HCT116 (cell line): ENCODE measurements at regions not wholly inside any gene's neighbourhood (a gene's known extent, or its start where the extent isn't known, plus 50 kb on each side); places are given as distances from the start of the nearest gene placed in this dataset.

Experiments used
- ATAC-seq: fragments of 200-7000 bp; cut with Tn5 transposase; 2 replicates; pipeline ENCODE4 v1.9.1; 2020; ENCODE audit warnings: mild to moderate bottlenecking, moderate library complexity
- BruUV-seq: library from RNA; stranded (reverse); fragments of 400-500 nt; replicated peaks from 2 replicates; lab custom pipeline; 2021; lab: Mats Ljungman, UMichigan
- CTCF ChIA-PET: fragments of 300-600 bp; sonication (Branson Sonifier 250); formaldehyde crosslinking; loops from one replicate; lab custom pipeline; 2021; ENCODE audit warnings: antibody characterized with exemption; lab: Charles Lee
- POLR2A ChIA-PET: fragments of 300-600, 350-600 bp; sonication (Branson Sonifier 250); formaldehyde crosslinking; loops from one replicate; lab custom pipeline; 2021; ENCODE audit warnings: antibody characterized with exemption; lab: Charles Lee
- RAD21 ChIA-PET, 2 experiments: fragments of 300-600 bp; sonication (Branson Sonifier 250); formaldehyde crosslinking; loops; one replicate each; lab custom pipeline; 2023; ENCODE audit warnings: low total read pairs in 2 of 2; ENCODE audit not compliant: uncharacterized antibody in 2 of 2, unreplicated experiment in 2 of 2, low non-redundant PET in 1 of 2; lab: Charles Lee
- DNase-seq: peaks from one replicate; pipeline ENCODE4 v3.0.0-alpha.2; 2010; ENCODE audit warnings: low read depth, low spot score
- H2AFZ ChIP-seq: fragments of 200-600 bp; shearing (Covaris generic), sonication (generic); 2 replicates; pipeline ENCODE4 v1.6.1; 2017; ENCODE audit warnings: low read depth, mixed run types, mixed read lengths, antibody characterized with exemption, low read length; ENCODE audit not compliant: poor library complexity, severe bottlenecking
- H3K27ac ChIP-seq: 2 replicates; pipeline ENCODE4 v1.5.1; 2012; ENCODE audit warnings: low read depth, low read length
- H3K27me3 ChIP-seq: fragments of 200-600 bp; sonication (generic); 2 replicates; pipeline ENCODE4 v1.6.1; 2016; ENCODE audit warnings: mixed run types, low read length, mixed read lengths; ENCODE audit not compliant: insufficient read depth
- H3K36me3 ChIP-seq, 2 experiments: fragments of 200-500 bp in 1 of 2; fragments of 200-600 bp in 1 of 2; sonication (Bioruptor generic) in 1 of 2; sonication (generic) in 1 of 2; 2 replicates each; pipeline versions ENCODE4 v1.5.1 to v1.6.1; 2014 to 2016; ENCODE audit warnings: low read length in 2 of 2, inconsistent platforms in 1 of 2, mixed read lengths in 1 of 2, mixed run types in 1 of 2; ENCODE audit not compliant: insufficient read depth in 2 of 2, control insufficient read depth in 1 of 2
- H3K4me1 ChIP-seq, 2 experiments: fragments of 200-600 bp in 1 of 2; sonication (generic) in 1 of 2; 2 replicates each; pipeline versions ENCODE4 v1.5.1 to v1.6.1; 2012 to 2017; ENCODE audit warnings: low read length in 2 of 2, inconsistent platforms in 1 of 2, mild to moderate bottlenecking in 1 of 2, mixed read lengths in 1 of 2, mixed run types in 1 of 2, moderate library complexity in 1 of 2; ENCODE audit not compliant: insufficient read depth in 2 of 2, control insufficient read depth in 1 of 2
- H3K4me2 ChIP-seq: fragments of 200-600 bp; sonication (generic); 2 replicates; pipeline ENCODE4 v1.6.1; 2017; ENCODE audit warnings: mixed run types, low read length, mixed read lengths
- H3K4me3 ChIP-seq, 2 experiments: fragments of 200-600 bp in 1 of 2; sonication (generic) in 1 of 2; replicated peaks in 1 of 2; 2 replicates each; pipeline ENCODE4 v1.5.1; 2011 to 2016; ENCODE audit warnings: low read length in 2 of 2, control low read depth in 1 of 2, low read depth in 1 of 2, mild to moderate bottlenecking in 1 of 2, mixed read lengths in 1 of 2, mixed run types in 1 of 2
- H3K79me2 ChIP-seq: fragments of 200-600 bp; sonication (generic); 2 replicates; pipeline ENCODE4 v1.6.1; 2017; ENCODE audit warnings: mild to moderate bottlenecking, mixed run types, low read length, moderate library complexity, mixed read lengths; ENCODE audit not compliant: insufficient read depth
- H3K9ac ChIP-seq: fragments of 200-600 bp; sonication (generic); 2 replicates; pipeline ENCODE4 v1.6.1; 2016; ENCODE audit warnings: low read length, mixed read lengths
- H3K9me2 ChIP-seq: fragments of 200-600 bp; sonication (generic), shearing (Covaris generic); 2 replicates; pipeline ENCODE4 v1.6.1; 2017; ENCODE audit warnings: mixed run types, mild to moderate bottlenecking, moderate library complexity; ENCODE audit not compliant: insufficient read depth
- H3K9me3 ChIP-seq, 2 experiments: fragments of 200-500 bp in 1 of 2; fragments of 200-600 bp in 1 of 2; sonication (Bioruptor generic) in 1 of 2; sonication (generic) in 1 of 2; 2 replicates each; pipeline ENCODE4 v1.6.1; 2014 to 2017; ENCODE audit warnings: low read length in 2 of 2, mixed read lengths in 2 of 2, inconsistent platforms in 1 of 2, low read depth in 1 of 2, mild to moderate bottlenecking in 1 of 2, mixed run types in 1 of 2, moderate library complexity in 1 of 2; ENCODE audit not compliant: control insufficient read depth in 1 of 2, insufficient read depth in 1 of 2
- H4K20me1 ChIP-seq: fragments of 200-600 bp; sonication (generic), shearing (Covaris generic); 2 replicates; pipeline ENCODE4 v1.6.1; 2017; ENCODE audit warnings: mixed run types, mild to moderate bottlenecking, moderate library complexity; ENCODE audit not compliant: insufficient read depth
- CBX3 ChIP-seq: IDR thresholded peaks from 2 replicates; pipeline ENCODE4 v1.6.1; 2012; ENCODE audit warnings: low read depth
- CTCF ChIP-seq, 3 experiments: fragments of 200-600 bp in 1 of 3; sonication (generic) in 1 of 3; IDR thresholded peaks in 2 of 3; conservative IDR thresholded peaks in 1 of 3; 2 replicates each; pipeline ENCODE4 v1.5.1; 2012 to 2017; ENCODE audit warnings: low read depth in 2 of 3, low read length in 2 of 3, antibody characterized with exemption in 1 of 3, borderline replicate concordance in 1 of 3, control low read depth in 1 of 3, mild to moderate bottlenecking in 1 of 3, mixed read lengths in 1 of 3, mixed run types in 1 of 3, moderate library complexity in 1 of 3; ENCODE audit not compliant: insufficient read depth in 1 of 3
- EGR1 ChIP-seq: IDR thresholded peaks from 2 replicates; pipeline ENCODE4 v1.6.1; 2012; ENCODE audit warnings: low read depth
- ELF1 ChIP-seq: IDR thresholded peaks from 2 replicates; pipeline ENCODE4 v1.6.1; 2012; ENCODE audit warnings: low read depth, borderline replicate concordance
- EZH2 ChIP-seq: fragments of 200-600 bp; sonication (generic); IDR thresholded peaks from 2 replicates; pipeline ENCODE4 v1.6.1; 2017; ENCODE audit warnings: antibody characterized with exemption, mixed run types
- EZH2phosphoT487 ChIP-seq: fragments of 200-600 bp; IDR thresholded peaks from 2 replicates; pipeline ENCODE4 v1.6.1; 2018; ENCODE audit warnings: antibody characterized with exemption, borderline replicate concordance
- MAX ChIP-seq: IDR thresholded peaks from 2 replicates; pipeline ENCODE4 v1.6.1; 2012
- POLR2A ChIP-seq: IDR thresholded peaks from 2 replicates; pipeline ENCODE4 v1.7.0; 2011; ENCODE audit warnings: borderline replicate concordance; ENCODE audit not compliant: insufficient read depth, insufficient read length; ENCODE audit errors: extremely low read depth
- POLR2AphosphoS5 ChIP-seq: IDR thresholded peaks from 2 replicates; pipeline ENCODE4 v1.6.1; 2011; ENCODE audit warnings: mild to moderate bottlenecking, low read depth, low read length, moderate library complexity
- RAD21 ChIP-seq: IDR thresholded peaks from 2 replicates; pipeline ENCODE4 v1.6.1; 2012; ENCODE audit warnings: low read depth, mild to moderate bottlenecking
- SIN3A ChIP-seq: IDR thresholded peaks from 2 replicates; pipeline ENCODE4 v1.6.1; 2012; ENCODE audit warnings: low read depth
- SP1 ChIP-seq: IDR thresholded peaks from 2 replicates; pipeline ENCODE4 v1.6.1; 2012; ENCODE audit warnings: low read depth
- SRF ChIP-seq: IDR thresholded peaks from 2 replicates; pipeline ENCODE4 v1.6.1; 2012; ENCODE audit warnings: low read depth
- TCF7L2 ChIP-seq: IDR thresholded peaks from 2 replicates; pipeline ENCODE4 v1.7.0; 2011; ENCODE audit warnings: borderline replicate concordance, inconsistent platforms; ENCODE audit not compliant: insufficient read depth, insufficient read length; ENCODE audit errors: extremely low read depth
- YY1 ChIP-seq: IDR thresholded peaks from 2 replicates; pipeline ENCODE4 v1.6.1; 2011; ENCODE audit warnings: low read length, low read depth, moderate library complexity, mild to moderate bottlenecking; ENCODE audit not compliant: insufficient replicate concordance; ENCODE audit errors: extremely low read depth
- ZFX ChIP-seq: fragments of 450-650 bp; IDR thresholded peaks from 2 replicates; pipeline ENCODE4 v1.6.1; 2017
- ZNF274 ChIP-seq: fragments of 200-500 bp; sonication (Bioruptor generic); IDR thresholded peaks from 2 replicates; pipeline ENCODE4 v1.6.1; 2014; ENCODE audit warnings: mild to moderate bottlenecking, low read depth, low read length, inconsistent platforms
- intact Hi-C: fragments of 100-400 bp; cut with micrococcal nuclease; formaldehyde crosslinking; loops from 2 replicates; pipeline ENCODE4 v1.10.0; 2022

- Histone ChIP-seq H3K4me1 (peaks cover 5 to 8% of the 10 kb centered on the region in 2 experiments; a peak in 2 of 4 replicates), H3K4me2 (no peak overlapping the region), H3K27ac (no peak overlapping the region), H3K27me3 (no peaks in the 10 kb centered on the region), H3K9me3 (no peaks in the 10 kb centered on the region), H3K9me2 (no peaks in the 10 kb centered on the region), H2AFZ (no peak overlapping the region), H3K79me2 (no peaks in the 10 kb centered on the region), H4K20me1 (no peaks in the 10 kb centered on the region), H3K9ac (no peak overlapping the region), H3K36me3 (no peaks in the 10 kb centered on the region), H3K4me3 (no peak overlapping the region)
- no TSS peak for BruUV-seq
- DNase-seq = no peak
- POLR2A ChIA-PET = no interaction called here
- intact Hi-C loops = no loop called here
- TF ChIP-seq ELF1 (no peak), EZH2 (no peak), POLR2A (no peak), RAD21 (no peak), POLR2AphosphoS5 (no peak), ZNF274 (no peak), SRF (no peak)
- RAD21 ChIA-PET = no interaction called here
- no peak for ATAC-seq
- CTCF ChIA-PET = no interaction called here
Measured at GRCh38 chr10:88083597-88083989, 220.2 kb downstream of the PTEN start.

- Histone ChIP-seq H3K9ac (no peak overlapping the region), H3K4me1 (no peaks in the 10 kb centered on the region), H3K27ac (no peak overlapping the region), H3K27me3 (no peaks in the 10 kb centered on the region), H3K36me3 (no peaks in the 10 kb centered on the region), H3K9me2 (no peaks in the 10 kb centered on the region), H3K9me3 (no peaks in the 10 kb centered on the region), H3K4me3 (no peak overlapping the region), H3K4me2 (no peak overlapping the region), H2AFZ (no peak overlapping the region), H3K79me2 (no peaks in the 10 kb centered on the region), H4K20me1 (no peaks in the 10 kb centered on the region)
- no peak for TF ChIP-seq ZFX
- TF ChIP-seq CTCF (IDR thresholded peaks at IDR 0.05 in 2 of 3, conservative IDR thresholded peaks at IDR 0.05 in 1 of 3; ENCODE audit: borderline replicate concordance in 1 of 3, insufficient read depth in 1 of 3, low read depth in 2 of 3, low read length in 2 of 3) = no peak
- no peak for TF ChIP-seq TCF7L2
- TF ChIP-seq ZNF274 = no peak
- no peak for TF ChIP-seq YY1
- TF ChIP-seq EZH2phosphoT487 = no peak
- TF ChIP-seq RAD21 = no peak
- TF ChIP-seq EGR1 = no peak
- TF ChIP-seq MAX = no peak
- no peak for TF ChIP-seq SRF
- TF ChIP-seq EZH2 = no peak
- no peak for TF ChIP-seq SIN3A
- TF ChIP-seq POLR2AphosphoS5 = no peak
- TF ChIP-seq CBX3 = no peak
- TF ChIP-seq SP1 = no peak
- intact Hi-C loops = no loop called here
- ATAC-seq (no peak), DNase-seq (no peak)
- CTCF ChIA-PET = no interaction called here
- POLR2A ChIA-PET = no interaction called here
- BruUV-seq = no TSS peak
- RAD21 ChIA-PET = no interaction called here
Measured at GRCh38 chr10:88086187-88086960, 222.9 kb downstream of the PTEN start.
